Heart right ventricle (tissue), 16 donors: ENCODE measurements at regions not wholly inside any gene's neighbourhood (a gene's known extent, or its start where the extent isn't known, plus 50 kb on each side); places are given as distances from the start of the nearest gene placed in this dataset.

Experiments
- ATAC-seq, 8 donors: fragments of 200-7000 bp; cut with Tn5 transposase; one replicate each; pipeline ENCODE4 v1.9.1; 2020; ENCODE audit warnings: mild to moderate bottlenecking in 8 of 8, moderate library complexity in 8 of 8, moderate number of reproducible peaks in 1 of 8
- DNase-seq, 2 donors: peaks; one replicate each; pipeline ENCODE4 v3.0.0-alpha.2; 2020
- H3K27ac ChIP-seq, 10 donors: fragments of 200-600 bp; sonication (generic) in 2 of 10; one replicate each; pipeline versions ENCODE4 v1.5.0 to v1.8.0; 2020 to 2022; ENCODE audit warnings: mild to moderate bottlenecking in 3 of 10
- H3K27me3 ChIP-seq, 7 donors: fragments of 200-600 bp; one replicate each; pipeline ENCODE4 v1.8.0; 2021 to 2022; ENCODE audit warnings: mild to moderate bottlenecking in 2 of 7
- H3K36me3 ChIP-seq, 9 donors: fragments of 200-600 bp; sonication (generic) in 1 of 9; one replicate each; pipeline versions ENCODE4 v1.5.0 to v1.8.0; 2020 to 2022; ENCODE audit warnings: mild to moderate bottlenecking in 2 of 9
- H3K4me1 ChIP-seq, 9 donors: fragments of 200-600 bp; sonication (generic) in 1 of 9; one replicate each; pipeline versions ENCODE4 v1.5.0 to v1.8.0; 2020 to 2022; ENCODE audit warnings: mild to moderate bottlenecking in 4 of 9
- H3K4me3 ChIP-seq, 10 donors: fragments of 200-600 bp; sonication (generic) in 2 of 10; one replicate each; pipeline versions ENCODE4 v1.5.0 to v1.8.0; 2020 to 2022; ENCODE audit warnings: mild to moderate bottlenecking in 7 of 10, moderate library complexity in 2 of 10
- H3K9me3 ChIP-seq, 11 donors: fragments of 200-600 bp in 10 of 11; sonication (generic) in 2 of 11; one replicate each; pipeline versions ENCODE4 v1.5.0 to v1.8.0; 2013 to 2022; ENCODE audit warnings: mild to moderate bottlenecking in 2 of 11, control low read depth in 1 of 11, moderate library complexity in 1 of 11
- WGBS, 2 donors: extraction: QIAGEN DNeasy Blood & Tissue Kit; methylation state at CpG; one replicate each; pipeline ENCODE4 v1.1.7; 2013; ENCODE audit warnings: inconsistent platforms in 1 of 2; 5-methylcytosine and 5-hydroxymethylcytosine counted together
- intact Hi-C, 10 donors: fragments of 100-400 bp; cut with DNase I; formaldehyde crosslinking; loops; one replicate each; pipeline versions ENCODE4 v1.11.1 to v1.14.2; 2022
- TF ChIP-seq, protein P1 (sequence below), 9 donors: fragments of 200-600 bp; sonication (generic) in 2 of 9; IDR thresholded peaks; one replicate each; pipeline versions ENCODE4 v1.5.0 to v1.8.0; 2021 to 2022; ENCODE audit warnings: antibody characterized with exemption in 9 of 9, mild to moderate bottlenecking in 5 of 9, moderate library complexity in 1 of 9
- donor health status: Arrhythmogenic right ventricular cardiomyopathy.
- donor health status: ischemic (EF 13 %, LVEDD 7.1; RV severe dilation, severe dysfunction).
- donor health status: healthy with polysubstance abuse.
- donor health status: DM: no; HTN: yes; CAD: no.
- donor health status: DM: no; HTN: no; CAD: no.
- donor health status: ischemic (EF 25% LVEDD 6.9; RV normal size, moderate dysfunction).
- donor health status: ischemic (EF 25% LVEDD 5.7; RV mildly dilated, moderate dysfunction).
- donor health status: healthy.
- donor health status: DM: yes; HTN: yes; CAD: no.
- donor health status: Ischemic cardiomyopathy.
- donor health status: ischemic (EF 35%, LVEDD 5.7; RV mildly dilated, moderate dysfunction).
- donor health status: nonischemic (EF 11% LVEDD 7.7; RV severe dilation, severe dysfunction).
- donor health status: DM: yes; HTN: yes; CAD: no.
- donor health status: PGD.
- donor health status: ischemic (EF 29% LVEDD 5.4; RV normal size, mild dysfunction).
- donor health status: nonischemic (EF 23%, LVEDD 6.1; RV moderate dilation, normal function).

DNA sequence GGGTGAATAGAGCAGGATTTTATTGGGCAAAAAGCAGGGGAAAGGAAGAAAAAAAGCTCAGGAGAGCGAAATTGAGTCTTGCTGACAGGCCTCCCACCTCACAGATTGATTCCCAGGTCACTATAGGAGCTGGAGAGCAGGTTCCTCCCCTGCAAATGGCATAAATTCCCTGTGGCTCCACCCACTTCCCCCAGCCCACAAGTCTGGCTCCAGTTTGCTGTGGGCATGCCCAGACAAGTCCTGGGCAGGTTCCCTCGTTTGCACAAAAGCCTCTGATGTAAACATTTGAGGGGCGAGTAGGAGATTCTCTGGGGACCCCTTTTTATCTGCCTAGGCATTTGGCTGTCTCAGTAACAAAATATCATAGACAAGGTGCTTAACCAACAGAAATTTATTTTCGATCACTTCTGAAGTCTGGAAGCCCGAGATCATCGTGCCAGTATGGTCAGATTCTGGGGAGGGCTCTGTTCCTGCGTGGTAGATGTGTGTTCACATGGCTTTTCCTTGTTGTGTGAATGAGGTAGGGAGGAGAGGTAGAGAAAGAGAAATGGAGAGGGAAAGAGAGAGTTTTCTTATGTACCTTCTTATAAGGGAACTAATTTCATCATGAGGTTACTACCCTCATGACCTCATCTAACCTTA, 614.5 kb downstream of the MAT2B start:
- Histone ChIP-seq H3K36me3 (no peaks in the 10 kb centered on the region), H3K27ac (no peak overlapping the region), H3K4me1 (no peaks in the 10 kb centered on the region), H3K4me3 (no peak overlapping the region), H3K9me3 (peaks cover 0 to 21% (median 0%) of the 10 kb centered on the region in 11 donors), H3K27me3 (no peaks in the 10 kb centered on the region)
- no peak for ATAC-seq
- intact Hi-C loops: no loop called here
- TF ChIP-seq, protein P1, sequence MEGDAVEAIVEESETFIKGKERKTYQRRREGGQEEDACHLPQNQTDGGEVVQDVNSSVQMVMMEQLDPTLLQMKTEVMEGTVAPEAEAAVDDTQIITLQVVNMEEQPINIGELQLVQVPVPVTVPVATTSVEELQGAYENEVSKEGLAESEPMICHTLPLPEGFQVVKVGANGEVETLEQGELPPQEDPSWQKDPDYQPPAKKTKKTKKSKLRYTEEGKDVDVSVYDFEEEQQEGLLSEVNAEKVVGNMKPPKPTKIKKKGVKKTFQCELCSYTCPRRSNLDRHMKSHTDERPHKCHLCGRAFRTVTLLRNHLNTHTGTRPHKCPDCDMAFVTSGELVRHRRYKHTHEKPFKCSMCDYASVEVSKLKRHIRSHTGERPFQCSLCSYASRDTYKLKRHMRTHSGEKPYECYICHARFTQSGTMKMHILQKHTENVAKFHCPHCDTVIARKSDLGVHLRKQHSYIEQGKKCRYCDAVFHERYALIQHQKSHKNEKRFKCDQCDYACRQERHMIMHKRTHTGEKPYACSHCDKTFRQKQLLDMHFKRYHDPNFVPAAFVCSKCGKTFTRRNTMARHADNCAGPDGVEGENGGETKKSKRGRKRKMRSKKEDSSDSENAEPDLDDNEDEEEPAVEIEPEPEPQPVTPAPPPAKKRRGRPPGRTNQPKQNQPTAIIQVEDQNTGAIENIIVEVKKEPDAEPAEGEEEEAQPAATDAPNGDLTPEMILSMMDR (IDR thresholded peaks at IDR 0.05): no peak
- DNase-seq: no peak
- WGBS, 2 donors: 71 to 74% methylated on average over 7 of the region's 7 CpGs

DNA sequence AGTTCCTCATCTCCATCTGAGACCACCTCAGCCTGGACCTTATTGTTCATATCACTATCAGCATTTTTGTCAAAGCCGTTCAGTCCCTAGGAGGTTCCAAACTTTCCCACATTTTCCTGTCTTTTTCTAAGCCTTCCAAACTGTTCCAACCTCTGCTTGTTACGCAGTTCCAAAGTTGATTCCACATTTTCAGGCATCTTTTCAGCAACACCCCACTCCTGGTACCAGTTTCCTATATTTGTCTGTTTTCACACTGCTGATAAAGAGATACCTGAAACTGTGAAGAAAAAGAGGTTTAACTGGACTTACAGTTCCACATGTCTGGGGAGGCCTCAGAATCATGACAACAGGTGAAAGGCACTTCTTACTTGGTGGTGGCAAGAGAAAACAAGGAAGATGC, 622.1 kb downstream of the MAT2B start:
- TF ChIP-seq, protein P1 (IDR thresholded peaks at IDR 0.05): no peak
- Histone ChIP-seq H3K4me1 (no peaks in the 10 kb centered on the region), H3K27me3 (no peaks in the 10 kb centered on the region), H3K27ac (no peak overlapping the region), H3K4me3 (no peak overlapping the region), H3K36me3 (no peaks in the 10 kb centered on the region), H3K9me3 (peaks cover 0 to 55% (median 6%) of the 10 kb centered on the region in 11 donors)
- intact Hi-C loops: no loop called here
- ATAC-seq (no peak), DNase-seq (no peak)
- 82 to 84% methylated on average over 2 of the region's 2 CpGs for WGBS, 2 donors

DNA sequence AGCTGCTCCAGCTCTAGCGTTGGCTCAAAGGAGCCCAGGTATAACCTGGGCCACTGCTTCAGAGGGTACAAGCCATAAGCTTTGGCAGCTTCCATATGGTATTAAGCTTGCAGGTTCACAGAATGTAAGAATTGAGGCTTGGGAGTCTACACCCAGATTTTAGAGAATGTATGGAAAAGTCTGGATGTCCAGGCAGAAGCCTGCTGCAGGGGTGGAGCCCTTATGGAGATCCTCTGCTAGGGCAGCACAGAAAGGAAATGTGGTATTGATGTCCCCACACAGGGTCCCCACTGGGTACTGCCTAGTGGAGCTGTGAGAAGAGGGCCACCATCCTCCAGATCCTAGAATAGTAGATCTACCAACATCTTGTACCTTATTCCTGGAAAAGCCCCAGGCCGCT, 626.9 kb downstream of the MAT2B start:
- Histone ChIP-seq H3K36me3 (no peaks in the 10 kb centered on the region), H3K4me1 (no peaks in the 10 kb centered on the region), H3K9me3 (peaks cover 0 to 47% (median 1%) of the 10 kb centered on the region in 11 donors), H3K27me3 (no peaks in the 10 kb centered on the region), H3K4me3 (no peak overlapping the region), H3K27ac (no peak overlapping the region)
- 96 to 100% methylated on average over 2 of the region's 2 CpGs for WGBS, 2 donors
- intact Hi-C loops: loop anchor here in 1 of 10 donors (5.0 kb wide), 1 partner anchor 175 kb away; no protein-coding TSS in a partner anchor
- TF ChIP-seq, protein P1 (IDR thresholded peaks at IDR 0.05): no peak
- ATAC-seq (no peak), DNase-seq (no peak)

DNA sequence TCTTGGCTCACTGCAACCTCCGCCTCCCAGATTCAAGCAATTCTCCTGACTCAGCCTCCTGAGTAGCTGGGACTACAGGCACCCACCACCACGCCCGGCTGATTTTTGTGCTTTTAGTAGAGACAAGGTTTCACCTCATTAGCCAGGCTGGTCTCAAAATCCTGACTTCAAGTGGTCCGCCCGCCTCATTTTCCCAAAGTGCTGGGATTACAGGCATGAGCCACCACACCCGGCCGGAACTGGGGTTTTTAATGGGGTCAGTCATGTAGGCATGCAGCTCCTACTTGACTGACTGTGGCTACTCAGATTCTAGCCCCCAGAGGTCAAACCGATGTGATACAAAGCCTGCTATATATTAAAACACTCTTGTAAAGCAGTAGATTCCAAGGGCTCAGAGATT, 631.7 kb downstream of the MAT2B start:
- peaks cover 0 to 10% (median 0%) of the 10 kb centered on the region in 11 donors for H3K9me3 ChIP-seq
- no peak for ATAC-seq
- H3K4me1 ChIP-seq: no peaks in the 10 kb centered on the region
- intact Hi-C loops: no loop called here
- no peaks in the 10 kb centered on the region for H3K36me3 ChIP-seq
- TF ChIP-seq, protein P1 (IDR thresholded peaks at IDR 0.05): no peak
- no peak overlapping the region for H3K4me3 ChIP-seq
- no peak for DNase-seq
- no peaks in the 10 kb centered on the region for H3K27me3 ChIP-seq
- 90 to 93% methylated on average over 8 of the region's 8 CpGs for WGBS, 2 donors
- no peak overlapping the region for H3K27ac ChIP-seq
